PC-9 (cell line): ENCODE measurements at regions not wholly inside any gene's neighbourhood (a gene's known extent, or its start where the extent isn't known, plus 50 kb on each side); places are given as distances from the start of the nearest gene placed in this dataset.

Source experiments
- BruUV-seq: library from RNA; stranded (reverse); fragments of 400-500 nt; replicated peaks from 2 replicates; lab custom pipeline; 2021; lab: Mats Ljungman, UMichigan
- CTCF ChIA-PET: fragments of 300-600 bp; sonication (Branson Sonifier 250); formaldehyde crosslinking; loops from one replicate; lab custom pipeline; 2022; ENCODE audit warnings: antibody characterized with exemption; lab: Charles Lee
- POLR2A ChIA-PET: fragments of 300-600 bp; sonication (Branson Sonifier 250); formaldehyde crosslinking; loops from one replicate; lab custom pipeline; 2022; ENCODE audit warnings: antibody characterized with exemption; ENCODE audit not compliant: unreplicated experiment; lab: Charles Lee
- DNase-seq, 2 experiments: peaks; one replicate each; pipeline versions ENCODE4 v3.0.0 to v3.0.0-alpha.2; 2015 to 2022; ENCODE audit warnings: mixed read lengths in 1 of 2
- H2AFZ ChIP-seq: fragments of 200-600 bp; sonication (generic); 2 replicates; pipeline ENCODE4 v1.8.1; 2017; ENCODE audit warnings: antibody characterized with exemption
- H3F3A ChIP-seq: fragments of 200-600 bp; sonication (generic); 2 replicates; pipeline ENCODE4 v1.8.1; 2017; ENCODE audit warnings: antibody characterized with exemption, mild to moderate bottlenecking, low read depth; ENCODE audit not compliant: insufficient read depth
- H3K27ac ChIP-seq: fragments of 200-600 bp; sonication (generic); 2 replicates; pipeline ENCODE4 v1.6.1; 2016; ENCODE audit warnings: mixed run types
- H3K27me3 ChIP-seq: fragments of 200-600 bp; sonication (generic); 2 replicates; pipeline ENCODE4 v1.6.1; 2016; ENCODE audit warnings: low read depth, mixed run types; ENCODE audit not compliant: insufficient read depth
- H3K36me3 ChIP-seq: fragments of 200-600 bp; sonication (generic); 2 replicates; pipeline ENCODE4 v1.6.1; 2016; ENCODE audit warnings: low read depth, mixed run types
- H3K4me1 ChIP-seq: fragments of 200-600 bp; sonication (generic); replicated peaks from 2 replicates; pipeline ENCODE4 v1.6.1; 2016; ENCODE audit warnings: mixed run types; ENCODE audit not compliant: insufficient read depth
- H3K4me2 ChIP-seq: fragments of 200-600 bp; sonication (generic); 2 replicates; pipeline ENCODE4 v1.6.1; 2017; ENCODE audit warnings: mixed run types
- H3K4me3 ChIP-seq: fragments of 200-600 bp; sonication (generic); 2 replicates; pipeline ENCODE4 v1.6.1; 2016; ENCODE audit warnings: mixed run types
- H3K79me2 ChIP-seq: fragments of 200-600 bp; sonication (generic); 2 replicates; pipeline ENCODE4 v1.6.1; 2017; ENCODE audit warnings: low read depth, mixed run types
- H3K9me2 ChIP-seq: fragments of 200-600 bp; sonication (generic); 2 replicates; pipeline ENCODE4 v1.8.1; 2017; ENCODE audit warnings: mild to moderate bottlenecking; ENCODE audit not compliant: insufficient read depth
- H3K9me3 ChIP-seq: fragments of 200-600 bp; sonication (generic); 2 replicates; pipeline ENCODE4 v1.8.1; 2016; ENCODE audit warnings: low read depth; ENCODE audit not compliant: insufficient read depth
- H4K20me1 ChIP-seq: fragments of 200-600 bp; sonication (generic); 2 replicates; pipeline ENCODE4 v1.8.1; 2017; ENCODE audit not compliant: insufficient read depth
- CTCF ChIP-seq: fragments of 200-600 bp; sonication (generic); conservative IDR thresholded peaks from 2 replicates; pipeline ENCODE4 v1.6.1; 2017; ENCODE audit warnings: mixed run types, antibody characterized with exemption, mild to moderate bottlenecking, moderate library complexity
- EZH2 ChIP-seq: fragments of 200-600 bp; sonication (generic); IDR thresholded peaks from 2 replicates; pipeline ENCODE4 v1.8.0; 2017; ENCODE audit warnings: antibody characterized with exemption, low read depth
- intact Hi-C: fragments of 100-400 bp; cut with micrococcal nuclease; formaldehyde crosslinking; loops from one replicate; pipeline ENCODE4 v1.10.0; 2022; ENCODE audit not compliant: unreplicated experiment

DNA sequence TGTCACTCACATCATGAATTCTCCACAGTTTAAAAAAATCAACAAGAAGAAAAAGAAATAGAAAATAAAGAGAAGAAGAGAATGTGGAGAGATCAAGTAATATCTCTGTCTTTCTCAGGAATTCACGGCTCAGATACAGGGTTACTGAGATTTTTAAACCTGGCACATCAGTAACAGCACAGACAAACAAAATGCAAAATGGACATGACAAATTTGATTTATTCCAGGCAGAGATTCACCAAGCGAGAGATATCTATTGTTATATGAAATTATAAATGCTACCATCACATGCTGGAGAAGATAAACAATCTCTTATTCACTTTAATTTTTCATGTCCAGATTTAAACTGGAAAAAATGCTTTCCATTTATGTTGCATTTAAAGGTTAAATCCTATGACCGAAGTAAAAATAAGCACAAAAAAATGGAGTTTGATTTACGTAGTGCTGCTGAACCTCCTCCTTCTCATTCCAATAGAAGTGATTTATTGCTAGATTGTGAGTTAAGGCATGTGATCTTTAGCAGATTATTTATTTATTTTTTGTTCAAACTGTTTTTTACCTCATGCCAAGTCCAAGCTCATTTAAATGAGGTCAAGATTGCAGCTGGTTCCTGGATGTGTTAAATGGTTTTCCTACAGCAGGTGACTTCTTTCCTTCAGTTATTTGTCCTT is 926.4 kb downstream of the MAT2B start:
- POLR2A ChIA-PET: no interaction called here
- BruUV-seq: no TSS peak
- Histone ChIP-seq H3K27me3 (no peaks in the 10 kb centered on the region), H3K79me2 (no peaks in the 10 kb centered on the region), H2AFZ (no peak overlapping the region), H3K27ac (no peak overlapping the region), H3K9me2 (no peaks in the 10 kb centered on the region), H3K4me2 (no peak overlapping the region), H3K4me1 (no peaks in the 10 kb centered on the region), H3K9me3 (no peaks in the 10 kb centered on the region), H3F3A (no peaks in the 10 kb centered on the region), H4K20me1 (peaks cover 4% of the 10 kb centered on the region; the same call in 1 of the 2 replicates), H3K36me3 (no peaks in the 10 kb centered on the region), H3K4me3 (no peak overlapping the region)
- intact Hi-C loops: no loop called here
- no peak for DNase-seq
- CTCF ChIA-PET: no interaction called here
- TF ChIP-seq EZH2: no peak
- no peak for TF ChIP-seq CTCF

DNA sequence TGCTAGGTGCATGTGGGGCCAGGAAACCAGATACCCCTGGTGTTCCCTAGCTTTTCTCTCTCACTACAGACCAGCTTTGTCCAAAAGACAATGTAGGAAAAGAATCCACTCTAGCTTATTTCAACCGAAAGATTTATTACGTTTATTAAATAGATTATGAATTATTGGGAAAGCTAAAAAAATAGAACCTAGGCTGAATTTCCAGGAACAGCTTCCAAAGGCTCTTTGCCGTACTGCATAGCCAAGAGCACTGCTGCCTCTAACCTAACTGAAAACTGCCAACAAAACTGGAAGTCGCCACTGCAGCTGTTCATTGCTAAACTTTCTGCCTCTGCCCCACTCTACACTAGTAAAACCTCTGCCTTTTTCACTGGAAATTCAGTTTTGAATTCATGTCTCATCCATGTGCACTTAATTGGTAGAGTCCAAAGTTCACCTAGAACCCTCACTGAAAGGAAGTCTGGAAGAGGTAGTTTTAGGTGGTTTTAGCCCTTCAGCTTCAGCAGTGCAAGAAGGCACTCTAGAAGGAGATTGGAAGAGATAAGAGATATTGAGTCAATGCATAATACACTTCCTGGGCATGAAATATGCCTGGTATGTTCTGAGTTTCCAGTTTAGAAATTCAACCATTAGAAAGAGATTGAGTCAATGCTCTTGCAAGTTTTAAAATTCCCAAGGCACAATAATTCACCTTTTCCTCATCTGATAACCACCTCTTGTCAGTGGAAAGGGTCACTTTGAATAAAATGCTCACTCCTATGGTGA is 927.9 kb downstream of the MAT2B start:
- TF ChIP-seq CTCF (no peak), EZH2 (no peak)
- Histone ChIP-seq H3K4me1 (no peaks in the 10 kb centered on the region), H3K4me2 (no peak overlapping the region), H3K9me2 (no peaks in the 10 kb centered on the region), H3F3A (no peaks in the 10 kb centered on the region), H3K27me3 (no peaks in the 10 kb centered on the region), H3K36me3 (no peaks in the 10 kb centered on the region), H2AFZ (no peak overlapping the region), H4K20me1 (peaks cover 4% of the 10 kb centered on the region; the same call in 1 of the 2 replicates), H3K9me3 (no peaks in the 10 kb centered on the region), H3K27ac (no peak overlapping the region), H3K79me2 (no peaks in the 10 kb centered on the region), H3K4me3 (no peak overlapping the region)
- DNase-seq: no peak
- no TSS peak for BruUV-seq
- ChIA-PET POLR2A (no interaction called here), CTCF (no interaction called here)
- intact Hi-C loops: no loop called here

DNA sequence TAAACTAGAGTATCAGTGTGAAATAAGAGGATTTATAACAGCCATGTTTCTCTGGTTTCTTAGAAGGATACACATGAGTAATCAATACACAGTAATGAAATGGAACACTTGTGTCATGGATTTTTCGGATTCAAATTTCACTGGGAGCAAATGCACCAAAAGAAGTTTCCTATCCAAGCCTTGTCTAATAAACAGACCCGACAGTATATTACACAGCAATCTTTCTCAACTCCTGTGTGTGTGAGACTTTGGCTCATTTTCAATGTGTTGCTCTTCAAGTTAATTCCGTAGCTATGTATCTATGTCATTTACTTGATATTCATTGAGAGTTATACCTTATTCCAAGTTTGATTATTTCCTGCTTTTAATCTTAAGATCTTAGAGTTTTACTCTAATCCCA is 930.2 kb downstream of the MAT2B start:
- H3K4me3 ChIP-seq: no peak overlapping the region
- no peaks in the 10 kb centered on the region for H3K27me3 ChIP-seq
- H4K20me1 ChIP-seq: peaks cover 4% of the 10 kb centered on the region; the same call in 1 of the 2 replicates
- no peaks in the 10 kb centered on the region for H3K4me1 ChIP-seq
- H3K9me2 ChIP-seq: no peaks in the 10 kb centered on the region
- no peak overlapping the region for H3K4me2 ChIP-seq
- ChIA-PET POLR2A (no interaction called here), CTCF (no interaction called here)
- H3K9me3 ChIP-seq: no peaks in the 10 kb centered on the region; the same call in 1 of the 2 replicates
- no peaks in the 10 kb centered on the region for H3F3A ChIP-seq
- DNase-seq: no peak
- TF ChIP-seq EZH2 (no peak), CTCF (no peak)
- no peak overlapping the region for H3K27ac ChIP-seq
- intact Hi-C loops: no loop called here
- no peaks in the 10 kb centered on the region for H3K79me2 ChIP-seq
- H3K36me3 ChIP-seq: no peaks in the 10 kb centered on the region
- no TSS peak for BruUV-seq
- H2AFZ ChIP-seq: no peak overlapping the region
